GM19035 (cell line): ENCODE measurements at regions not wholly inside any gene's neighbourhood (a gene's known extent, or its start where the extent isn't known, plus 50 kb on each side); places are given as distances from the start of the nearest gene placed in this dataset.

Experiments used
- ATAC-seq: cut with Tn5 transposase; IDR thresholded peaks from one replicate; pipeline ENCODE4 v1.9.1; 2021; ENCODE audit not compliant: unreplicated experiment

DNA sequence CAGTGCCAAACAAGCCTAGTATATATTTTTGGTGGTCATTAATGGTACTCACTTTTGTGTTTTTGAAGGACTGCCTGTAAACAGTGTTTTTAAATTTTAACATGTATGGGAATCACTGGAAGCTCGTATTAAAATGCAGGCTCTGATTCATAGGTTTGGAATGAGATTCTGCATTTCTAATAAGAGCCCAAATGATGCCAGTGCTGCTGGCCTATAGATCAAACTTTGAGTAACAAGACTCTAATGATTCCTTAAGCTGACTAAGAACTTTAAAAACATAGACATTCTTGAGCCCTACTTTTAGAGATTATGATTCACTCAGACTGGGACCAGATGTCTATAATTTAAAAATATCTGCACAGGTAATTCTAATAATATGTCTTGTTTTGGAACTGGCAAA lies 823.2 kb upstream of the LCORL start:
- no peak for ATAC-seq

DNA sequence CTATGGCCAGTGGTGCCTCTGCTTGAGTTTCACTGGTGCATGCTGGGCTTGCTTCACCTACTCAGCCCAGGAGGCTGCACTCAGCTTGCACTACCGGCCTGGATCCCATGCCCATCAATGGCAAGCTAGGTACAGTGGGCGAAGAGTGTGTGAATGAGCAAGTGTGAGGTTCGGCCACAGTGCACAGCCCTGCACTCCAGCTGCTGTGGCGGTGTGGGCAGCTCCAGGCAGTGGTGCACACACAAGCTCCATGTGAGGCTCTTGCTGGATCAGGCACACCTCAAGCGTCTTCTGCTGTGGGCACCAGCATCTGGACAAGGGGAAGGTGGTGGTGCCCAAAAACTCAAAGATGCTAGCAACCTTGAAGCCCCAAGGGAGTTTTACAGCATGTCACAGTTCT lies 820.9 kb upstream of the LCORL start:
- ATAC-seq: no peak

DNA sequence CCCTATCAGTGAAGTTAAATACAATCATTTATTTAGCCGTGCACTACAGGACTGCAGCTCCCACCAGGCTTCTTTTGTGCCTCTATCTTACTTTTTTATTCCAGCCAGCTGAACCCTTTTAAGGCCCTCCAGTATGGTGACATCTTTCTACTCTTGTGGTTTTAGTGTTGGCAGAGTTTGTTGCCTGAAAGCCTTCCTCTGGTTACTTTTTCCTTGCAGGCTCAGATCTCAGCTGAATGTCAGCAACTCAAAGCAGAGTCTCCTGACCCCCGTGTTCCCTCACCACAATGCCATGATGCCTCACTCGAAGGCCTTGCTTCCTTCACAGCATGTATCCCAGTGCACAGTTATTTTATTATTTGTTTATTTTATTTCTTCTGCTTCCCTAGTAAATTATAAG lies 818.9 kb upstream of the LCORL start:
- ATAC-seq: no peak

DNA sequence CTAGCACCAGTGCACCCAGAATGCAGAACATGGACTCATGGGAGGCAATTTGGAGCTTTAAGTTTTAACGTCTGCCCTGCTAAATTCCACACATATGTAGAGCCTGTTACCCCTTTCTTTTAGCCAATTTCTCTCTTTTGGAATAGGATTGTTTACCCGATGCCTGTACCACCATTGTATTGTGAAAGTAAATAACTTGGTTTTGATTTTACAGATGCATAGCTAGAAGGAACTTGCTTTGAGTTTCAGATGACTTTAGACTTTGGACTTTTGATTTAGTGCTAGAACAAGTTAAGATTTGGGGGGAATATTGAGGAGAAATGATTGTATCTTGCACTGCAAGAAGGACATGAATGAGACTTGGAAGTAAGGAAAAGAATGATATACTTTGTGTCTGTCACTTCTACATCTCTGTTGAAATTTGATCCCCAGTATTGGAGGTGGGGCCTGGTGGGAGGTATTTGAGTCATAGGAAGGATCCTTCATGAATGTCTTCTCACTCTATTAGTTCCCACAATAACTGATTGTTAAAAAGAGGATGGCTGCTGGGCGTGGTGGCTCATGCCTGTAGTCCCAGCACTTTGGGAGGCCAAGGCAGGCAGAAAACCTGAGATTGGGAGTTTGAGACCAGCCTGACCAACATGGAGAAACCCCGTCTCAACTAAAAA lies 794.8 kb upstream of the LCORL start:
- ATAC-seq: no peak

DNA sequence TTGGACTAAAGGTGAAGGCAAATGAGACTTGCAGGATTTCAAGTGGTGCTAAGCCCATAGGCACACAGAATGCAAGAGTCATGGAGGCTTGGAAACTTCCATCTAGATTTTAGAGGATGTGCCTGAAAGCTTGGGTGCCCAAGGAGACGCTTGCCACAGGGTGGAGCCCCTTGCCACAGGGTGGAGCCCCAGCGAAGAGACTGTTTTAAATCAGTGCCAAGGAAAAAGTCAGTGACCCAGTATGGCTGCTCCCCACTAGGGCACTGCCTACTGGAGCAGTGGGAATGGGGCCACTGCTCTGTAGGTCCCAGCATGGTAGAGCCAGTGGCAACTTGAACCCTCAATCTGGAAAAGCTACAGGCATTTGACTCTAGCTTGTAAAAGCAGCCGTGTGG lies 794.2 kb upstream of the LCORL start:
- ATAC-seq: no peak

DNA sequence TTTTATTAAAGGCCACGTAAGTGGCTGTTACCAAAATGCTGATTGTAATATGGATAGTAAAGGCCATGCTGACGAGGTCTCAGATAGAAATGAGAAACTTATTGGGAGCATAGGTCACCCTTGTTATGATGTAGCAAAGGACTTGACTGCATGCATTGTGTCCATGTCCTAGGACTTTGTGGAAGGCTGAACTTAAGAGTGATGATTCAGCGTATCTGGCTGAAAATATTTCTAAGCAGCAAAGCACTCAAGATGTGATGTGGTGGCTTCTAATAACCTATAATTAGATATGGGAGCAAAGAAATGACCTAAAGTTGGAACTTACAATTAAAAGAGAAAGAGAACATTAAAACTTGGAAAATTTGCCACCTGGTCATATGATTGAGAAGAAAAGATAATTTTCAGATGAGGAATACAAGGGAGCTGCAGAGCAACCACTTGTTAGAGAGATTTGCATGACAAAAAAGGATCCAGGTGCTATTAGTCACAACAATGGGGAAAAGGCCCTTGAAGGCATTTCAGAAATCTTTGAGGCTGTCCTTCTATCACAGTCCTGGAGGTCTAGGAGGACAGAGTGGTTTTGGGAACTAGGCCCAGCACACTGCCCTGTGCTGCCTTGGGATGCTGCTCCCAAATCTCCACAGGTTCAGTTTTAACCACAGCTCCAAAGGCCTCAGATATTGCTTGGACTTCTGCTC lies 793.7 kb upstream of the LCORL start:
- no peak for ATAC-seq

DNA sequence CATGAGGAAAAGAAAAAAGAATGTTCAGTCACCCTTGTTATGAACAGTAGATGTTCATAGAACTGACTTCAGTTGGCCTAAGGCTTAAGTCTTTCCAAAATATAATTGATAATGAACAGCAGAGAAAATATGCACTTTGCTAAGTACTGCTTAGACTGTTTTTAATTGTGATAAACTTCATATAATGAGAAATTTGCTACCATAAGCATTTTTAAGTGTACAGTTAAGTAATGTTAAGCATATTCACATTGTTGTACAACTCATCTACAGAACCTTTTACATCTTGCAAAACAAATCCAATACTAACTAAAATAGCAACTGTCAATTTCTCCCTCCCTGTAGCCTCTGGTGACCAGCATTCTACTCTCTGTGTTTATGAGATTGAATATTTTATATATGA lies 792.2 kb upstream of the LCORL start:
- ATAC-seq: no peak

DNA sequence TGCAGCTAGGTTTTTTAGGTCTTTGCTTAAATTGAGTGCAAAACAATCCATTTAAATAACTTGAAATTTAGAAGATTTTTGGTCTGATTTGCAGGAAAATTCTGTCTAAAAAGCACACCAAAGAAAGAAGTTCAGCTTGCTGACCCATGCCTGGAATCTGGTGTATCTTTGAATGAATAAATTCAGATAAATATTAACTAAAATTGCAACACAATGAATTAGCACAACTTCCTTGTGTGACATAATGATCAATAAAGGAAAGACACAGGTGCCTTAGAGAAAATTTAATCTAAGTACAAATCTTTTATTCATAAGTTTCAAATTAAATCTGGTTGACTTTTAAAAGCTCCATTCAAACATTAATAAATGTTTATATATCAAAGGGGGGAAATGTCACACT lies 791.5 kb upstream of the LCORL start:
- no peak for ATAC-seq

DNA sequence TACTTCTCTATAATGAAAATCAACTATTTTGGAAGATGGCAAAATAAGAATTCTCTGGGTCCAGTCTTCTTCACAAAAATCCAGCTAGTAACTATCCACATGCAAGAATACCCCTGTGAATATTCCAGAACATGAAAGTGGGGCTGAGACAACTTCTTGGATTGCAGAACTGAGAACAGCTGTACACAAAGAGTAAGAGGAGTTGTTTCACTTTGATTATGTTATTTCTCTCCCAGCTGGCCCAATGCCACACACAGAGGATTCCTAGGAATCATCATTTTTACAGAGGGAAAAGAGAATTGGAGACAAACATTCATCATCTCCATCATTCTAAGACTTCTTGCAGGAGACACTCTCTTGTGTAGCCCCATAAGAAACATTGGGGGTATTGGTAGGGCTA lies 782.2 kb upstream of the LCORL start:
- no peak for ATAC-seq

DNA sequence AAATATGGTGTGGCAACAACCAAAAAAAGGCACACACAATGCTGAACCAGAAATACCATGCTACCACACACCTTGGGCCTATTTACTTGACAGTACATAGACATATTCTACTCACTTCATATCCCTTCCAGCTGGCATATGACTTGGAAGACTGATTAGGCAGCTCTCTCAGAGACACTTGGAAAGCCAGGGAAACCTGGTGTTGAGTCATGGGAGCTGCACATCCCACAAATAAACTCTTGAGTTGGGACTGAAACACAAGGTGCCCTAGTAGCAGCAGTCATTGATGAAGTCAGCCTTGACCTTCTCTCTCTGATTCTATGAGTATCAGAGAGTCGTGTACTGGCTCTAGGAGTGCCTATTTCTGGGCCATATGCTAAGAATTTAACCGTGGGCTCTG lies 776.6 kb upstream of the LCORL start:
- no peak for ATAC-seq

DNA sequence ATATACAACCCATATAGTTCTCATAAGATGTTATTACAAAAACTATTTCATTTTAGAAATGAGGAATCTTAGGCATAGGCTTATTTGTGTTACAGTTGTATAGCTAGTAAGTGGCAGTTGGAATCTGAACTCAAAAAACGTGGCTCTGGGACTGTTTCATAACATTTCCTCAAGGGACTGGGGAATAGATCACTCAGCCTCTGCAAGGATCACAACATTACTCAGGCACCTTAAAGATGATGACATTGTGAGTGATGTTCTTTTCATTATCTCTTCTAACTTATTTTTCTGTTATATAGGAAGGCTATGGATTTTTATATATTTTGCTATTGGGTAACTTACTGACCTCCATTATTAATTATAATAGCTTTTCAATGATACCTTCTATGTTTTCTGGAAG lies 774.2 kb upstream of the LCORL start:
- no peak for ATAC-seq

DNA sequence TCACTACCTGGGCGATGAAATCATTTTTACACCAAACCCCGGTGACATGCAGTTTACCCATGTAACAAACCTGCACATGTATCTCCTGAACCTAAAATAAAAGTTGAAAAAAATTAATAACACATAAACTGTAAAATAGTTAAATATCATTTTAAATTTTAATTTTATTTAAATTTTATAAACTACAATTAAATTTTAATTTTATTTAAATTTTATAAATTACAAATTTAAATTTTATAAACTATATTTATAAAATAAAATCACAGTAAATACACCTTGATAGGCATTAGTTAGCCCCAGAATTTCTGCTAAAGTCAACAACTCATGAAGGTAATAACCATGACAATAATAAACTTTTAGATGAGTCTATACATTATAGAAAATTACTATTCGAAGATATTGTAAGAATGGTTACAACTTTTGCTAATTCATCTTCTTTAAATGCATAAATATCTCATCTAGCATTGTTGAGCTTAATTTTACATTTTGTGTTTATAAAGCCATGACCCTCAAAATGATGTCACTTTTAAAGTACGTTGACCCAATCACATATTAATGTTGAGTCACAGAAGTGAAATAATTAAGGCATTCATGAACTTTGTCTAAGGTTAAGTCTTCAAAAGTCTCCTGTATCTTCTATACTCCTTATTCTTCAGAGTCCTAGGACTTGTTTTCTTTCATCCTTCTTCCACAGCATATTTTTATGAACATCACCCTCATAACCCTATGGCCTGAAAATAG lies 755.8 kb upstream of the LCORL start:
- ATAC-seq: no peak

DNA sequence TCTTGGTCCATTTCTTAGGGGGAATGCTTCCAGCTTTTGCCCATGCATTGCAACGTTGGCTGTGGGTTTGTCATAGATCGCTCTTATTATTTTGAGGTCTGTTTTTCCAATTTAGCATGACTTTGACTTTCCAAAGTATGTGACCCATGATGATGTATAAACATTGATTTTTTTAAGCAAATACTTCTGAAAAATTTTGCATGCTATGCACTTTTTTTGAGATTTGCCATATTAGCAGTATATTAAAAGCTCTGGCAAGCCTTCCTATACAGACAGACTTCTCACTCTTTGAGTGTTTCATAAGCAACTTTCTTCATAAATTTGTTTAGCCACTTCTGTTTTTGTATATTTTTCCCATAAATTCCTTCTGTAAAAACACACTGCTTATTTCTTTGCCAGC lies 746.4 kb upstream of the LCORL start:
- no peak for ATAC-seq

DNA sequence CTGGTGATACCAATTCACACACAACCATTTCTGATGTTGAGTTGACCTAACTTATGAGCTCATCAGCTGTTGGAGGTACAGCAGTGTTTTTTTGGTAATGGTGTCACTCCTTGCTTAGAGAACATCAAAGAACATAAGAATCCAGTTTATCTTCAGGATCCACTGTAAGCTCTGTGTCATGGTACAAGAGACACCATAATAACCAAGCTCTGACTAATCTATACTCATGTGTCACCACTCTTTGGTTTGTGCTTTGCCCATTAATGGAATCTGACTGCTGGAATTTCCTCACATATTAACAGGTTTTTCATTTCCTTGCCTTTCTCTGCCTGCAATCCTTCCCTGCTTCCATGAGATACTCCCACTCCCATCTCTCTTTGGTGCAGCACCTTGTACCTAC lies 735.1 kb upstream of the LCORL start:
- ATAC-seq: no peak

DNA sequence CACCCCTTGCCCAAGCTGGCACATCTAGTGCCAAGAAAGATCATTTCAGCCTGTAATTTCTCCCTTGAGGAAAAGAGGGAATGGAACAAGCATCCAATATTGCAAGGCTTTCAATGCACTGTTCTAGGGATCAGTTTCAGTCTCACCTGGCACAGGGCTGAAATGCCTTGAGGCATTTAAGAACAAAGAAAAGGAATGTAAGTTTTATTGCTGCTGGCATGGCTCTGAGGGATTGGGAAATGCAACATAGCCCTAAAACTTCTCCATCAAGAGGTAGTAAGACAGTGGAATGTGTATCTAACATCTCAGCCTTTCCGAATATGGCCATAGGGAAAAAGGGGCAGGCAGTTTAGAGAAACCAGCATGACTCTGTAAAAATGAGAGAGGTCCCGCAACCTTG lies 732.6 kb upstream of the LCORL start:
- ATAC-seq: no peak

DNA sequence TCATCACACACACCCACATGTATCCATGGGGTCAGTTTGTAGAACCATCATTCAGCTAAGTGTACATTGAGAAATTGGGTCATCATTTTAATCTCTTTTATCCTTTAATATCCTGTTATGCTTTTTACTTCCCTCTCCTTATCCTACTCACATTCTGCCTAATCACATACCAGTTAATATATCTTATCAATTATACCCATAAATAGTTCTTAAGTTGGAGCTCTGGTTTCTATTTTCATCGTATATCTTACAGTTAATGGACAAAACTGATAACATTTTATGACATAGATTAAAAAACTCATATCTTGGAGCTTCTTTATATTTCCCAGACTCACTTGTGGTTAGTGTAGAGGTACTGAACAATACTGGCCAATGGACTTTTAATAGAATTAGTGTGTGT lies 729.5 kb upstream of the LCORL start:
- no peak for ATAC-seq

DNA sequence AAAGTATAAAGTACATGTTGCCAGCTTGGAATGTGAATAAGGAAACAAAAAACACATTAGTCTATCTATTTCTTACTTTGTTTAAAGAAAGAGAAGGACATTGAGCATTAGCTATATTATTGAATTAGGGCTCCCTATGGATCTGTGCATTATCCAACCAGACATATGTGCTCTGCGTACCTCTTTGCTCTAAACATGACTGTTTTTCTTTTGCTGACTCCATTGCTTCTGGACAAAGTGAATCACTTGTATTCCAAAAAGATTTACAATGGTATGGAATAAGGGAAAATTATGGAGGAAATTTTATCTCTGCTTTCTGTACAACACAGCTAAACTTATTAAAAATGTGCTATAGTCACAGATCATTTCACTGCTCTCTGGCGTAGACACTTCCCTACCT lies 727.8 kb upstream of the LCORL start:
- ATAC-seq: no peak

DNA sequence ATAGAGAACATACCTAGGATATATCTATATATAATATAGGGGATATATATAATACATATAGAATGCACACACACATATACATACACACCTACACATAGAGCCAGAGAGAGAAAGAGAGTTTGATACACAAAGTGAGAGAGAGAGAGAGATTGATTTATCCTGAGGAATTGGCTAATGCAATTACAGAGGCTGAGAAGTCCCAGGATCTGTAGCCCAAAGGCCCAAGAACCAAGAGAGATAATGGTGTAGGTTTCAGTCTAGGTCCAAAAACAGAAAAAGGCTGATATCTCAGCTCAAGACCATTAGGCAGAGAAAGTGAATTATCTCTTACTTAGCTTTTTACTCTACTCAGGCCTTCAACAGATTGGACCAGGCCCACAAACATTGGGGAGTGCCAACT lies 715.0 kb upstream of the LCORL start:
- ATAC-seq: no peak

DNA sequence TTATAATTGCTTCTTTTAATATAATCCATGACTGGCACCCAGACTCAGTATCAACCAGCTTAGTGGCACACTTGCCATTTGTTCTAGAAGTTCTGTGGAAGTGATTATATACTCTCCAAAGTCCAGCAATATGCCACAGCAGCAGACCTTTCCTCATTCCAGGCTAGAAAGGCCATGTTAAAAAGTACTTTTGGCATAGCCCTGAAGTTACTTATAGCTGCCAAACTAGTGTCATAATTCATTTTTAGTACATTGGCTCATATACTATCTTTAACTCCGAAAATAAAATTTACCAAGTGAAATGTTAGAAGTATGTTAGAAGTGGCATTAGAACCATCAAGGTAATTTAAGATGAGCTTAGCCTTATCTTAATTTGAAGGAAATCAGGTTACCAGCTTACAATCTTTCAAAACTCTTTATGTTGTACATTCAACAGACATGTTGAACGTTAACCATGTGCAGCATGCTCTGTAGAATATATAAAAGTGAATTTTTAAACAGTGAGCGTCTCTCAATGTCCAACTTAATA lies 714.2 kb upstream of the LCORL start:
- ATAC-seq: no peak

DNA sequence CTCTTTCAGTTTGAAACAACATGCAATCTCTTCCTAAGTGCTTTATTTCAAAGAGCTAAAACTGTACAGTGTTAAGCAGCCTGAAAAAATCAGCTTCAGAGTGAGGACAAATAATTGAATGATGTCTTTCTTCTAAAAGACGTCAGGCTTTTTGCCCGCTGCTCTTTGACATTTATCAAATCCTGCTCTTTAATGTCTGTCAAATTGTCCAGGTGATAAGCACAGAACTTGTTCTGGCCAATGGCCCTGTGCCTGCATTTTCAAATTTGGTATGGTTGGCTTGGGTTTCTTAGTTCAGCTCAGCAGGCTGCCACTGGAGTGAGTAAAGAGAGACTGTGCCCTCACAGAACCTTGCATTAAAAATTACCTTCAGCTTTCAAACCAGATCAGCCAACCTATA lies 712.9 kb upstream of the LCORL start:
- ATAC-seq: no peak

DNA sequence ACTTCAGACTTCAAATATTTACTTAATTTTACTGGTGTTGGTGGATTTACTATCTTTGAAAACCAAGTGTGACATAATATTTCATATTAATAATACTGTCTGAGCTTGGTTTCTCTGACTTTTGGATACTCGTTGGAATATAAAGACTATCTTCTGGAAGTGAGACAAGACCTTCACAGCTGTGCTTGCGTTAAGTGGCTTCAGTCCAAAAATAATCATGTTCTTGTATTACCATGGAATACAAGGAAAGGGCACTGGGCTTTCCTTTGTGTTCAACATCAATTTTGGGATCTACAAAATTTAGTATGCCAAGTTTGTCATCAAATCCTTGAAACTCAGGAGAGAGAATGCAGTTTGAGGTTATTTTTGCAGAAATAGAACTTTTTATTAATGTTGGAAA lies 712.4 kb upstream of the LCORL start:
- ATAC-seq: no peak

DNA sequence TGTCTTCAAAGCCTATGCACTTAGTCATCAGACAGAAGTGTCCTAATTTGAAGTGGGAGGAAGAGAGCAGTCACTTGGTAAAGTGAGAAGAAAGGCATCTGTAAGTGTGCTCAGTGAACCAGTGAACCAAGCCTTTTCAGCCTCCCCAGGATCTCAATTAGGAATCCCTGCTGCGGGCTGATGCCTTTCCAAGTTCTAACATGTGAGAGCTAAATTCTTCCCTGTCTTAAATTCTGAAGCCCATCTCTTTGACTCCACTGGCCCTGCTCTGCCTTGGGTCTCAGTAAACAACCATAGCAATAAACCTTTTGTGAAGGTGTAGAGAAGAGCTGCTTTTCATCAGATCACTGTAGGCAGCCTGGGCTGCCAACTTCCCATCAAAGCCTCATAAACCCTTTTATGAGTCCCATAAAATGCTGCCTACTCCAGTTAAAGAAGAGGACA lies 701.2 kb upstream of the LCORL start:
- no peak for ATAC-seq
